Adrenal gland (tissue), 5 donors: ENCODE measurements at regions not wholly inside any gene's neighbourhood (a gene's known extent, or its start where the extent isn't known, plus 50 kb on each side); places are given as distances from the start of the nearest gene placed in this dataset.

Source experiments
- CTCF ChIP-seq, 6 experiments: fragments of 450-650 bp in 4 of 6; fragments of 200-600 bp in 2 of 6; sonication (generic) in 1 of 6; IDR thresholded peaks; 1 replicate in 5 of 6; 2 replicates in 1 of 6; pipeline versions ENCODE4 v1.5.1 to v1.8.0; 2016 to 2021; ENCODE audit warnings: antibody characterized with exemption in 6 of 6, mild to moderate bottlenecking in 2 of 6, moderate library complexity in 1 of 6
- POLR2A ChIP-seq, 2 donors: fragments of 450-650 bp; IDR thresholded peaks; one replicate each; pipeline ENCODE4 v1.6.1; 2017; ENCODE audit warnings: antibody characterized with exemption in 2 of 2, mild to moderate bottlenecking in 2 of 2, moderate library complexity in 1 of 2
- donor health status: DM: no; HTN: no; CAD: no.

- no peak for TF ChIP-seq CTCF (IDR thresholded peaks at IDR 0.05)
- TF ChIP-seq POLR2A (IDR thresholded peaks at IDR 0.05), result no peak
Measured at GRCh38 chr16:86970279-86970678, 346.9 kb downstream of the C16orf95 start.
